Esophagus muscularis mucosa (tissue), 4 donors: ENCODE measurements at regions not wholly inside any gene's neighbourhood (a gene's known extent, or its start where the extent isn't known, plus 50 kb on each side); places are given as distances from the start of the nearest gene placed in this dataset.

Experiments used
- DNase-seq: peaks from one replicate; pipeline ENCODE4 v3.0.0-alpha.2; 2017; ENCODE audit errors: extremely low spot score
- H3K27ac ChIP-seq, 4 donors: fragments of 200-600 bp; sonication (generic); replicated peaks in 1 of 4; 1 replicate in 3 of 4; 2 replicates in 1 of 4; pipeline ENCODE4 v1.5.1; 2016 to 2019; ENCODE audit warnings: mild to moderate bottlenecking in 1 of 4
- H3K27me3 ChIP-seq, 4 donors: fragments of 200-600 bp; sonication (generic); one replicate each; pipeline versions ENCODE4 v1.5.1 to v1.6.0; 2016 to 2019
- H3K36me3 ChIP-seq, 4 donors: fragments of 200-600 bp; sonication (generic); one replicate each; pipeline ENCODE4 v1.5.1; 2016 to 2019
- H3K4me1 ChIP-seq, 4 donors: fragments of 200-600 bp; sonication (generic); one replicate each; pipeline ENCODE4 v1.5.1; 2016 to 2019
- H3K4me3 ChIP-seq, 4 donors: fragments of 200-600 bp; sonication (generic); 1 replicate in 2 of 4; 2 replicates in 2 of 4; pipeline ENCODE4 v1.5.1; 2016 to 2019; ENCODE audit warnings: mild to moderate bottlenecking in 4 of 4, moderate library complexity in 1 of 4
- H3K9me3 ChIP-seq, 4 donors: fragments of 200-600 bp; sonication (generic); 1 replicate in 3 of 4; 2 replicates in 1 of 4; pipeline ENCODE4 v1.5.1; 2016 to 2019
- CTCF ChIP-seq, 3 experiments: fragments of 200-600 bp in 2 of 3; fragments of 450-650 bp in 1 of 3; sonication (generic) in 2 of 3; IDR thresholded peaks; one replicate each; pipeline ENCODE4 v1.5.1; 2017 to 2019; ENCODE audit warnings: antibody characterized with exemption in 3 of 3, mild to moderate bottlenecking in 2 of 3, moderate library complexity in 1 of 3
- EP300 ChIP-seq: sonication (generic); formaldehyde crosslinking; IDR thresholded peaks from one replicate; pipeline ENCODE4 v1.6.1; 2017; ENCODE audit warnings: antibody characterized with exemption
- POLR2A ChIP-seq: fragments of 450-650 bp; IDR thresholded peaks from one replicate; pipeline ENCODE4 v1.6.1; 2017; ENCODE audit warnings: antibody characterized with exemption, moderate library complexity, mild to moderate bottlenecking, low read depth
- POLR2AphosphoS5 ChIP-seq, 2 donors: sonication (generic); formaldehyde crosslinking; IDR thresholded peaks; one replicate each; pipeline ENCODE4 v1.6.1; 2017; ENCODE audit warnings: antibody characterized with exemption in 2 of 2
- WGBS: methylation state at CpG from one replicate; pipeline ENCODE4 v1.1.5; 2018; 5-methylcytosine and 5-hydroxymethylcytosine counted together
- intact Hi-C: fragments of 100-400 bp; cut with DNase I; formaldehyde crosslinking; loops from one replicate; pipeline ENCODE4 v1.15.1; 2023

DNA sequence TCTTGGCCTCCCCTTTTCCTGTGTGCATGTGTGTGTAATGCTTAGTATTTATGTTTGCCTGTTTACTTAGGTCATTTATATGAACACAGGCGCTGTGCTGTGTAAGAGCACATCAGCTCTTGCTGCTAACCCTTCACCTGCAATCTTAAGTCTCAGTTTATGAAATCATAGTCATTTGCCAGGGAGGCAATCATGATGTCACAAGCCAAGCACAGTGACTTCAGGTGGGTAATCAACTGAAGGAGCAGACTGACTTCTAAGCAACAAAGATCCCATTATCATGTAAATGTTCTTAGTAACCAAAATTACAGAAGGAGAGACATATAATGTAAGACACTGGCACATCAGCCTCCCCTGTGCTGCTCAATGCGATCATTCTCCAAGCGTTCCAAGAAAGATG lies 386.3 kb upstream of the MEIS1 start:
- Histone ChIP-seq H3K9me3 (no peaks in the 10 kb centered on the region), H3K4me3 (no peak overlapping the region), H3K36me3 (no peaks in the 10 kb centered on the region), H3K27ac (no peak overlapping the region), H3K27me3 (no peaks in the 10 kb centered on the region), H3K4me1 (no peaks in the 10 kb centered on the region)
- TF ChIP-seq POLR2AphosphoS5 (IDR thresholded peaks at IDR 0.05) (no peak), CTCF (IDR thresholded peaks at IDR 0.05) (no peak), EP300 (no peak), POLR2A (no peak)
- no peak for DNase-seq
- 74% methylated on average over 3 of the region's 3 CpGs for WGBS
- intact Hi-C loops: no loop called here

- TF ChIP-seq EP300 (no peak), POLR2A (no peak), POLR2AphosphoS5 (IDR thresholded peaks at IDR 0.05) (no peak), CTCF (IDR thresholded peaks at IDR 0.05) (no peak)
- H3K27ac ChIP-seq: no peak overlapping the region
- no peak for DNase-seq
- intact Hi-C loops: no loop called here
- WGBS: 80% methylated on average over 7 of the region's 7 CpGs
- H3K9me3 ChIP-seq: no peaks in the 10 kb centered on the region
- no peaks in the 10 kb centered on the region for H3K36me3 ChIP-seq
- no peaks in the 10 kb centered on the region for H3K4me1 ChIP-seq
- no peak overlapping the region for H3K4me3 ChIP-seq
- peaks cover 0 to 4% (median 0%) of the 10 kb centered on the region in 4 donors for H3K27me3 ChIP-seq
These were observed 392.8 kb upstream of the MEIS1 start for GRCh38 chr2:66041902-66042657.

DNA sequence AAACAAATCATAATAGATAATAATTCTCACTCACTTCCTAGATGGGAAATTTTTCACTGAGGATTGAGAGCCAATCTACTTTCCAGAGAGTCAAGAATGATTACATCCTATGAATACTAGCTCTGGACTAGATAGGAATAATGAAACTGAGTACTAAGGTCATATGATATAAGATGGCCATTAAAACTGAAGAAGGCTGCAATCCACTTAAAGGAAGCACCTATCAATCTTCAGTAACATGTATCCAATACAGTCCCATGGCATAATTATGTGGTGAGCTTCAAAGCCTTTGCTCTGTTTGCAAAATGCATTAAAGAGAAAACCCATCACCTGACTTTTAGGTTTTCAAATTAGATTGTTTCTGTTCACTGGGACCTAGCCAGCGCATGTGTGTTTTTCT lies 398.0 kb upstream of the MEIS1 start:
- no peak for DNase-seq
- TF ChIP-seq CTCF (IDR thresholded peaks at IDR 0.05) (no peak), EP300 (no peak), POLR2AphosphoS5 (IDR thresholded peaks at IDR 0.05) (no peak), POLR2A (no peak)
- no peak overlapping the region for H3K4me3 ChIP-seq
- 94% methylated on average over 1 of the region's 1 CpG for WGBS
- no peaks in the 10 kb centered on the region for H3K4me1 ChIP-seq
- no peaks in the 10 kb centered on the region for H3K36me3 ChIP-seq
- H3K27me3 ChIP-seq: peaks cover 0 to 4% (median 0%) of the 10 kb centered on the region in 4 donors
- no peak overlapping the region for H3K27ac ChIP-seq
- intact Hi-C loops: no loop called here
- no peaks in the 10 kb centered on the region for H3K9me3 ChIP-seq

DNA sequence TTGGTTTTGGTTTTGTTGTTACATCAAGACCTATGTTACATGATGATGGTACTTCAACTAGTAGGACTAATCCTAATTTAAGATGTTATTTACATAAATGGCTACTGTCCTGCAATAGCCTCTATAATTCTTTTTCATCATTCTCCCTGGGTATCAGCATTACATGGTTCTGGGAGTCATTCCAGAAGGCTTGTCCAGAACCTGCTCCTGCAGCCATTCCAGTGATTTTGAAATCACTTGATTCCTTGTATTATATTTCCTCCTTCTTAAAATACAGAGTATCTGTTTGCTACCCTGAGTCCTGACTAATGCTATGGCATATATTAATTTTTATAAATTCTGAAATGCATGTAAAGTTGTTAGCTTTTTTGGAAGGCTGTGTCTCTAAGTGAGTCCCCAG lies 400.5 kb upstream of the MEIS1 start:
- intact Hi-C loops: no loop called here
- peaks cover 0 to 4% (median 0%) of the 10 kb centered on the region in 4 donors for H3K27me3 ChIP-seq
- no peaks in the 10 kb centered on the region for H3K36me3 ChIP-seq
- TF ChIP-seq EP300: no peak
- TF ChIP-seq POLR2AphosphoS5 (IDR thresholded peaks at IDR 0.05): no peak
- no peak for TF ChIP-seq POLR2A
- no peak for TF ChIP-seq CTCF (IDR thresholded peaks at IDR 0.05)
- H3K27ac ChIP-seq: no peak overlapping the region
- no peak overlapping the region for H3K4me3 ChIP-seq
- no peak for DNase-seq
- no peaks in the 10 kb centered on the region for H3K4me1 ChIP-seq
- H3K9me3 ChIP-seq: no peaks in the 10 kb centered on the region

- H3K27ac ChIP-seq: no peak overlapping the region
- no peak overlapping the region for H3K4me3 ChIP-seq
- WGBS: 100% methylated on average over 1 of the region's 1 CpG
- no peaks in the 10 kb centered on the region for H3K9me3 ChIP-seq
- H3K4me1 ChIP-seq: no peaks in the 10 kb centered on the region
- H3K27me3 ChIP-seq: no peaks in the 10 kb centered on the region
- H3K36me3 ChIP-seq: no peaks in the 10 kb centered on the region
- TF ChIP-seq POLR2AphosphoS5 (IDR thresholded peaks at IDR 0.05) (no peak), POLR2A (no peak), EP300 (no peak), CTCF (IDR thresholded peaks at IDR 0.05) (no peak)
- intact Hi-C loops: no loop called here
- DNase-seq: no peak
These were observed 402.6 kb upstream of the MEIS1 start for GRCh38 chr2:66032226-66032775.
